PFSK-1 (cell line): ENCODE measurements at regions not wholly inside any gene's neighbourhood (a gene's known extent, or its start where the extent isn't known, plus 50 kb on each side); places are given as distances from the start of the nearest gene placed in this dataset.

Source experiments
- FOXP2 ChIP-seq: optimal IDR thresholded peaks from 2 replicates; pipeline ENCODE3; 2011; ENCODE audit warnings: borderline replicate concordance, control low read depth, inconsistent platforms; ENCODE audit not compliant: insufficient read depth; ENCODE audit errors: extremely low read length, extremely low read depth
- POLR2AphosphoS5 ChIP-seq: IDR thresholded peaks from 2 replicates; pipeline ENCODE4 v1.6.1; 2012; ENCODE audit warnings: low read depth, mild to moderate bottlenecking, control low read depth, low read length, moderate library complexity
- SIN3A ChIP-seq: IDR thresholded peaks from 2 replicates; pipeline ENCODE4 v1.6.1; 2012; ENCODE audit warnings: mild to moderate bottlenecking, low read length, moderate library complexity, borderline replicate concordance; ENCODE audit not compliant: insufficient read depth
- TAF1 ChIP-seq: IDR thresholded peaks from 2 replicates; pipeline ENCODE4 v1.6.1; 2012; ENCODE audit warnings: low read length, control low read depth, borderline replicate concordance; ENCODE audit not compliant: insufficient read depth
- TF ChIP-seq, protein P1 (sequence below), 2 experiments: IDR thresholded peaks; 2 replicates each; pipeline versions ENCODE4 v1.6.1 to v1.8.0; 2011 to 2012; ENCODE audit warnings: low read depth in 2 of 2, low read length in 2 of 2, control low read depth in 1 of 2, inconsistent platforms in 1 of 2, mild to moderate bottlenecking in 1 of 2, moderate library complexity in 1 of 2; ENCODE audit not compliant: insufficient read depth in 1 of 2

- no peak for TF ChIP-seq POLR2AphosphoS5
- TF ChIP-seq, protein P1, sequence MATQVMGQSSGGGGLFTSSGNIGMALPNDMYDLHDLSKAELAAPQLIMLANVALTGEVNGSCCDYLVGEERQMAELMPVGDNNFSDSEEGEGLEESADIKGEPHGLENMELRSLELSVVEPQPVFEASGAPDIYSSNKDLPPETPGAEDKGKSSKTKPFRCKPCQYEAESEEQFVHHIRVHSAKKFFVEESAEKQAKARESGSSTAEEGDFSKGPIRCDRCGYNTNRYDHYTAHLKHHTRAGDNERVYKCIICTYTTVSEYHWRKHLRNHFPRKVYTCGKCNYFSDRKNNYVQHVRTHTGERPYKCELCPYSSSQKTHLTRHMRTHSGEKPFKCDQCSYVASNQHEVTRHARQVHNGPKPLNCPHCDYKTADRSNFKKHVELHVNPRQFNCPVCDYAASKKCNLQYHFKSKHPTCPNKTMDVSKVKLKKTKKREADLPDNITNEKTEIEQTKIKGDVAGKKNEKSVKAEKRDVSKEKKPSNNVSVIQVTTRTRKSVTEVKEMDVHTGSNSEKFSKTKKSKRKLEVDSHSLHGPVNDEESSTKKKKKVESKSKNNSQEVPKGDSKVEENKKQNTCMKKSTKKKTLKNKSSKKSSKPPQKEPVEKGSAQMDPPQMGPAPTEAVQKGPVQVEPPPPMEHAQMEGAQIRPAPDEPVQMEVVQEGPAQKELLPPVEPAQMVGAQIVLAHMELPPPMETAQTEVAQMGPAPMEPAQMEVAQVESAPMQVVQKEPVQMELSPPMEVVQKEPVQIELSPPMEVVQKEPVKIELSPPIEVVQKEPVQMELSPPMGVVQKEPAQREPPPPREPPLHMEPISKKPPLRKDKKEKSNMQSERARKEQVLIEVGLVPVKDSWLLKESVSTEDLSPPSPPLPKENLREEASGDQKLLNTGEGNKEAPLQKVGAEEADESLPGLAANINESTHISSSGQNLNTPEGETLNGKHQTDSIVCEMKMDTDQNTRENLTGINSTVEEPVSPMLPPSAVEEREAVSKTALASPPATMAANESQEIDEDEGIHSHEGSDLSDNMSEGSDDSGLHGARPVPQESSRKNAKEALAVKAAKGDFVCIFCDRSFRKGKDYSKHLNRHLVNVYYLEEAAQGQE (IDR thresholded peaks at IDR 0.05; ENCODE audit: insufficient read depth in 1 of 2, low read depth in 2 of 2, low read length in 2 of 2): no peak
Observed at GRCh38 chr12:126768517-126768916, 1498.5 kb upstream of the TMEM132C start.

GRCh38 chr12:126770188-126770587, 1496.8 kb upstream of the TMEM132C start:
- TF ChIP-seq TAF1 (no peak), POLR2AphosphoS5 (no peak), SIN3A (no peak), FOXP2 (no peak)
- TF ChIP-seq, protein P1 (IDR thresholded peaks at IDR 0.05; ENCODE audit: insufficient read depth in 1 of 2, low read depth in 2 of 2, low read length in 2 of 2): no peak

GRCh38 chr12:126772171-126772864, 1494.7 kb upstream of the TMEM132C start:
- no peak for TF ChIP-seq POLR2AphosphoS5
- no peak for TF ChIP-seq TAF1
- no peak for TF ChIP-seq SIN3A
- TF ChIP-seq, protein P1 (IDR thresholded peaks at IDR 0.05; ENCODE audit: insufficient read depth in 1 of 2, low read depth in 2 of 2, low read length in 2 of 2): no peak
- no peak for TF ChIP-seq FOXP2

- no peak for TF ChIP-seq POLR2AphosphoS5
- no peak for TF ChIP-seq FOXP2
- TF ChIP-seq SIN3A: no peak
- TF ChIP-seq, protein P1 (IDR thresholded peaks at IDR 0.05; ENCODE audit: insufficient read depth in 1 of 2, low read depth in 2 of 2, low read length in 2 of 2): no peak
- no peak for TF ChIP-seq TAF1
Observed at GRCh38 chr12:126773012-126773411, 1494.0 kb upstream of the TMEM132C start.

DNA sequence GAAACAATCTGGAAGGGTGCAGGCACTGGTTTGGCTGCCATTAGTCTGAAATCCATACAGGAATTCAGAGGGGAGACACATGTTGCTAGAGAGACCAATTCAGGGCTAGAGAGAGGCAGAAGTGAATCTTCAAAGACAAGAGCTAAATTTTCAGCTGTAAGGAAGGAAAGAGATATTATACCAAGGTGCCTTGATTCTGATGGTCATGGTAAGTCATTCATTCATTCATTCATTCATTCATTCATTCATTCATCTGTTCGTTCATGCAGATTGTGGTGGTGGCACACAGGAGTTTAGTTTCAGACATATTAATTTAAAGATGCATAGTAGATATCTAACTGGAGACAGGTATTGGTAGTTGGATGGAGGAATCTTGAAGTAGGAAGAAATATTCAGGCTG, 1493.5 kb upstream of the TMEM132C start:
- no peak for TF ChIP-seq POLR2AphosphoS5
- TF ChIP-seq, protein P1 (IDR thresholded peaks at IDR 0.05; ENCODE audit: insufficient read depth in 1 of 2, low read depth in 2 of 2, low read length in 2 of 2): no peak
- no peak for TF ChIP-seq SIN3A
